B cell (primary cell): ENCODE measurements at regions not wholly inside any gene's neighbourhood (a gene's known extent, or its start where the extent isn't known, plus 50 kb on each side); places are given as distances from the start of the nearest gene placed in this dataset.

Experiments
- ATAC-seq: fragments of 200-7000 bp; cut with Tn5 transposase; one replicate; pipeline ENCODE4 v1.10.0; 2021; ENCODE audit warnings: low read depth, mild to moderate bottlenecking, moderate number of reproducible peaks, moderate library complexity
- CTCF ChIA-PET: fragments of 350-600 bp; sonication (Branson Sonifier 250); formaldehyde crosslinking; loops from one replicate; lab custom pipeline; 2021; ENCODE audit warnings: antibody characterized with exemption, inconsistent platforms; lab: Charles Lee
- POLR2A ChIA-PET: fragments of 350-600 bp; sonication (Branson Sonifier 250); formaldehyde crosslinking; loops from one replicate; lab custom pipeline; 2021; ENCODE audit warnings: antibody characterized with exemption; lab: Charles Lee
- DNase-seq: peaks from one replicate; pipeline ENCODE4 v3.0.0; 2013
- H2AFZ ChIP-seq: 2 replicates; pipeline ENCODE4 v1.6.1; 2012; ENCODE audit warnings: mild to moderate bottlenecking, low read depth, low read length; ENCODE audit not compliant: insufficient read depth, poor library complexity, severe bottlenecking
- H3K27ac ChIP-seq, 2 donors: 1 replicate in 1 of 2; 2 replicates in 1 of 2; pipeline ENCODE4 v1.5.1; 2012 to 2013; ENCODE audit warnings: low read length in 2 of 2, mild to moderate bottlenecking in 2 of 2, moderate library complexity in 1 of 2
- H3K27me3 ChIP-seq, 4 experiments: fragments of 200-600 bp in 1 of 4; sonication (generic) in 1 of 4; replicated peaks in 1 of 4; 1 replicate in 2 of 4; 2 replicates in 2 of 4; pipeline versions ENCODE4 v1.6.1 to v1.7.0; 2013 to 2016; ENCODE audit warnings: low read length in 3 of 4, mild to moderate bottlenecking in 2 of 4, mixed read lengths in 1 of 4, moderate library complexity in 1 of 4; ENCODE audit not compliant: insufficient read depth in 4 of 4, control insufficient read depth in 3 of 4; ENCODE audit errors: control extremely low read depth in 1 of 4
- H3K36me3 ChIP-seq, 2 experiments: replicated peaks in 1 of 2; 1 replicate in 1 of 2; 2 replicates in 1 of 2; pipeline versions ENCODE4 v1.6.1 to v1.7.1; 2013; ENCODE audit warnings: low read length in 1 of 2; ENCODE audit not compliant: insufficient read depth in 2 of 2, control insufficient read depth in 1 of 2; ENCODE audit errors: control extremely low read depth in 1 of 2, extremely low read depth in 1 of 2
- H3K4me1 ChIP-seq, 2 donors: fragments of 200-600 bp in 1 of 2; sonication (generic) in 1 of 2; 1 replicate in 1 of 2; 2 replicates in 1 of 2; pipeline versions ENCODE4 v1.5.1 to v1.6.1; 2013 to 2017; ENCODE audit warnings: low read length in 2 of 2; ENCODE audit not compliant: control insufficient read depth in 2 of 2, insufficient read depth in 2 of 2
- H3K4me2 ChIP-seq: replicated peaks from 2 replicates; pipeline ENCODE3; 2012; ENCODE audit warnings: mild to moderate bottlenecking, low read depth, low read length; ENCODE audit not compliant: poor library complexity, severe bottlenecking
- H3K4me3 ChIP-seq, 5 experiments: fragments of 200-600 bp in 1 of 5; sonication (generic) in 1 of 5; 1 replicate in 3 of 5; 2 replicates in 2 of 5; pipeline versions ENCODE4 v1.5.1 to v1.7.0; 2011 to 2016; ENCODE audit warnings: low read length in 4 of 5, mild to moderate bottlenecking in 4 of 5, low read depth in 2 of 5, control low read depth in 1 of 5, moderate library complexity in 1 of 5; ENCODE audit not compliant: insufficient read depth in 1 of 5; ENCODE audit errors: control extremely low read depth in 1 of 5, extremely low read depth in 1 of 5
- H3K79me2 ChIP-seq: fragments of 200-600 bp; sonication (generic); one replicate; pipeline ENCODE4 v1.6.0; 2016; ENCODE audit warnings: low read length; ENCODE audit not compliant: control insufficient read depth, insufficient read depth
- H3K9ac ChIP-seq: fragments of 200-600 bp; sonication (generic); 2 replicates; pipeline ENCODE4 v1.6.1; 2017; ENCODE audit warnings: mild to moderate bottlenecking, low read length, moderate library complexity
- H3K9me3 ChIP-seq, 3 donors: one replicate each; pipeline versions ENCODE4 v1.6.1 to v1.7.1; 2013; ENCODE audit warnings: low read length in 2 of 3; ENCODE audit not compliant: control insufficient read depth in 2 of 3, insufficient read depth in 1 of 3; ENCODE audit errors: control extremely low read depth in 1 of 3
- H4K20me1 ChIP-seq: 2 replicates; pipeline ENCODE4 v1.6.0; 2012; ENCODE audit warnings: mild to moderate bottlenecking, low read length; ENCODE audit not compliant: insufficient read depth, control insufficient read depth, poor library complexity, severe bottlenecking
- H3K27ac Mint-ChIP-seq: one replicate; pipeline ENCODE4 v1.8.0; 2021; ENCODE audit warnings: mixed read lengths
- H3K27me3 Mint-ChIP-seq: one replicate; pipeline ENCODE4 v1.8.0; 2021; ENCODE audit warnings: mixed read lengths
- H3K4me1 Mint-ChIP-seq: one replicate; pipeline ENCODE4 v1.8.0; 2021; ENCODE audit warnings: mixed read lengths
- H3K4me3 Mint-ChIP-seq: one replicate; pipeline ENCODE4 v1.8.0; 2021; ENCODE audit warnings: mixed read lengths
- H3K9me3 Mint-ChIP-seq: one replicate; pipeline ENCODE4 v1.8.0; 2022; ENCODE audit warnings: mixed read lengths; ENCODE audit not compliant: insufficient read depth
- CTCF ChIP-seq: fragments of 200-600 bp; IDR thresholded peaks from one replicate; pipeline ENCODE4 v1.8.0; 2022; ENCODE audit warnings: antibody characterized with exemption, mild to moderate bottlenecking
- EZH2 ChIP-seq: IDR thresholded peaks from 2 replicates; pipeline ENCODE4 v1.6.1; 2012; ENCODE audit warnings: borderline replicate concordance, low read depth, mild to moderate bottlenecking, moderate library complexity, low read length; ENCODE audit not compliant: insufficient read depth, poor library complexity, severe bottlenecking
- WGBS: methylation state at CpG from one replicate; pipeline ENCODE4 v1.1.5; 2013; ENCODE audit warnings: missing lambda C conversion rate; ENCODE audit not compliant: insufficient coverage; 5-methylcytosine and 5-hydroxymethylcytosine counted together
- intact Hi-C: fragments of 100-400 bp; cut with micrococcal nuclease; formaldehyde crosslinking; loops from one replicate; pipeline ENCODE4 v1.10.0; 2022

GRCh38 chr10:43981232-43981631 is 332.6 kb upstream of the ZNF32 start:
- no peaks in the 10 kb centered on the region for H3K4me1 Mint-ChIP-seq
- no peak overlapping the region for H3K9ac ChIP-seq
- H3K79me2 ChIP-seq = no peaks in the 10 kb centered on the region
- no peaks in the 10 kb centered on the region for H3K27me3 Mint-ChIP-seq
- ATAC-seq (no peak), DNase-seq (no peak)
- H2AFZ ChIP-seq = no peak overlapping the region
- no peak overlapping the region for H3K4me2 ChIP-seq
- CTCF ChIA-PET = no interaction called here
- peaks cover 0 to 20% (median 0%) of the 10 kb centered on the region in 3 donors for H3K9me3 ChIP-seq
- no peaks in the 10 kb centered on the region for H3K9me3 Mint-ChIP-seq
- no peak overlapping the region for H3K27ac ChIP-seq
- TF ChIP-seq CTCF = no peak
- no peak for TF ChIP-seq EZH2
- no peak overlapping the region for H3K27ac Mint-ChIP-seq
- H3K36me3 ChIP-seq = no peaks in the 10 kb centered on the region
- no CpG with 5 or more reads among the region's 1 CpG for WGBS
- H4K20me1 ChIP-seq = no peaks in the 10 kb centered on the region
- H3K4me3 ChIP-seq = no peak overlapping the region
- H3K4me1 ChIP-seq = no peaks in the 10 kb centered on the region
- intact Hi-C loops = no loop called here
- H3K4me3 Mint-ChIP-seq = no peak overlapping the region
- POLR2A ChIA-PET = no interaction called here
- H3K27me3 ChIP-seq = no peaks in the 10 kb centered on the region

- H3K27ac Mint-ChIP-seq = no peak overlapping the region
- intact Hi-C loops = no loop called here
Observed at GRCh38 chr10:43980715-43981114, 332.0 kb upstream of the ZNF32 start.

More at GRCh38 chr10:43980715-43981114, 332.0 kb upstream of the ZNF32 start:
- H3K4me3 ChIP-seq = no peak overlapping the region
- DNase-seq (no peak), ATAC-seq (no peak)
- H3K9me3 Mint-ChIP-seq = no peaks in the 10 kb centered on the region
- peaks cover 0 to 16% (median 0%) of the 10 kb centered on the region in 3 donors for H3K9me3 ChIP-seq
- 84% methylated on average over 6 of the region's 7 CpGs for WGBS
- H2AFZ ChIP-seq = no peak overlapping the region
- H3K27me3 Mint-ChIP-seq = no peaks in the 10 kb centered on the region
- H4K20me1 ChIP-seq = no peaks in the 10 kb centered on the region
- no peak for TF ChIP-seq CTCF
- no peak for TF ChIP-seq EZH2
- no peak overlapping the region for H3K4me3 Mint-ChIP-seq
- H3K4me2 ChIP-seq = no peak overlapping the region
- no peaks in the 10 kb centered on the region for H3K4me1 Mint-ChIP-seq
- H3K4me1 ChIP-seq = no peaks in the 10 kb centered on the region
- H3K79me2 ChIP-seq = no peaks in the 10 kb centered on the region
- H3K27ac ChIP-seq = no peak overlapping the region
- H3K36me3 ChIP-seq = no peaks in the 10 kb centered on the region
- no peaks in the 10 kb centered on the region for H3K27me3 ChIP-seq
- ChIA-PET POLR2A (no interaction called here), CTCF (no interaction called here)
- no peak overlapping the region for H3K9ac ChIP-seq
